ENCODE measurements at regions not wholly inside any gene's neighbourhood (a gene's known extent, or its start where the extent isn't known, plus 50 kb on each side); places are given as distances from the start of the nearest gene placed in this dataset.

DNA sequence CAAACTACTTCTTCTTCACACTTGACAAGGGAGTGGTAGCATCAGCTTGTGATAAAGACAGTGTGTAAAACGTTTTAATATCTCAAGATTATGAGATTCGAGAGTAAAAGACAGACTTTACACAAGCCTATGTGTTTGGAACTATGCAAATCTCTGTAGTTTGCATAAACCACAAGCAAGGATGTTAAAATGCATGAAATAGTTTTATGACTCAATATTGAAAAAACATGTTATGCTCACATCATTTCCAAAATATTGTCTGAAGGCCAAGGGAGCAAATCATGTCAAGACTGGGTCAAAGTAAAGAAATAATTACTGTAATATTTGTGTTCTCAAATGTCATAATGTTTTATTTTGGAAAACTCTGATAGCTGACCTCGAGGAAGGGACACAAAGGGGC is 316.8 kb upstream of the KLF12 start:
- H3K9me2 ChIP-seq (replicated peaks; ENCODE audit: insufficient read depth, low read length), result no peaks in the 10 kb centered on the region
- no peaks in the 10 kb centered on the region for H3F3A ChIP-seq (ENCODE audit: insufficient read depth)
- H3K79me2 ChIP-seq (ENCODE audit: insufficient read depth, low read length), result no peaks in the 10 kb centered on the region
- H3K27me3 ChIP-seq (ENCODE audit: low read length), result no peaks in the 10 kb centered on the region
- TF ChIP-seq, protein P1, sequence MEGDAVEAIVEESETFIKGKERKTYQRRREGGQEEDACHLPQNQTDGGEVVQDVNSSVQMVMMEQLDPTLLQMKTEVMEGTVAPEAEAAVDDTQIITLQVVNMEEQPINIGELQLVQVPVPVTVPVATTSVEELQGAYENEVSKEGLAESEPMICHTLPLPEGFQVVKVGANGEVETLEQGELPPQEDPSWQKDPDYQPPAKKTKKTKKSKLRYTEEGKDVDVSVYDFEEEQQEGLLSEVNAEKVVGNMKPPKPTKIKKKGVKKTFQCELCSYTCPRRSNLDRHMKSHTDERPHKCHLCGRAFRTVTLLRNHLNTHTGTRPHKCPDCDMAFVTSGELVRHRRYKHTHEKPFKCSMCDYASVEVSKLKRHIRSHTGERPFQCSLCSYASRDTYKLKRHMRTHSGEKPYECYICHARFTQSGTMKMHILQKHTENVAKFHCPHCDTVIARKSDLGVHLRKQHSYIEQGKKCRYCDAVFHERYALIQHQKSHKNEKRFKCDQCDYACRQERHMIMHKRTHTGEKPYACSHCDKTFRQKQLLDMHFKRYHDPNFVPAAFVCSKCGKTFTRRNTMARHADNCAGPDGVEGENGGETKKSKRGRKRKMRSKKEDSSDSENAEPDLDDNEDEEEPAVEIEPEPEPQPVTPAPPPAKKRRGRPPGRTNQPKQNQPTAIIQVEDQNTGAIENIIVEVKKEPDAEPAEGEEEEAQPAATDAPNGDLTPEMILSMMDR (IDR thresholded peaks at IDR 0.05; ENCODE audit: insufficient read depth, low read length, poor library complexity, severe bottlenecking), result no peak
- no peak for TF ChIP-seq EZH2phosphoT487 (conservative IDR thresholded peaks at IDR 0.05; ENCODE audit: low read length)
- no peaks in the 10 kb centered on the region for H3K36me3 ChIP-seq (ENCODE audit: low read length)
- no peak overlapping the region for H3K9ac ChIP-seq (ENCODE audit: low read length)
- H3K27ac ChIP-seq (ENCODE audit: low read depth, low read length), result no peak overlapping the region
- no peaks in the 10 kb centered on the region for H4K20me1 ChIP-seq (ENCODE audit: low read depth, low read length)
- H3K4me3 ChIP-seq (ENCODE audit: insufficient read depth, low read length, poor library complexity, severe bottlenecking), result no peak overlapping the region
- no peaks in the 10 kb centered on the region for H3K9me3 ChIP-seq (ENCODE audit: insufficient read depth, low read length)
- no peak overlapping the region for H3K4me2 ChIP-seq (ENCODE audit: low read depth, low read length, poor library complexity, severe bottlenecking)
- no peak overlapping the region for H2AFZ ChIP-seq (ENCODE audit: low read depth, low read length, severe bottlenecking)

GRCh38 chr13:74450525-74450845 is 316.3 kb upstream of the KLF12 start:
- Histone ChIP-seq H3K9me2 (replicated peaks; ENCODE audit: insufficient read depth, low read length) (no peaks in the 10 kb centered on the region), H3K79me2 (ENCODE audit: insufficient read depth, low read length) (no peaks in the 10 kb centered on the region)
- TF ChIP-seq EZH2phosphoT487 (conservative IDR thresholded peaks at IDR 0.05; ENCODE audit: low read length), result no peak
- TF ChIP-seq, protein P1 (IDR thresholded peaks at IDR 0.05; ENCODE audit: insufficient read depth, low read length, poor library complexity, severe bottlenecking), result no peak

GRCh38 chr13:74449811-74450524 is 315.8 kb upstream of the KLF12 start:
- no peaks in the 10 kb centered on the region for H3K27me3 ChIP-seq (ENCODE audit: low read length)
- H3K36me3 ChIP-seq (ENCODE audit: low read length), result no peaks in the 10 kb centered on the region
- H3K4me3 ChIP-seq (ENCODE audit: insufficient read depth, low read length, poor library complexity, severe bottlenecking), result no peak overlapping the region
- no peak for TF ChIP-seq EZH2phosphoT487 (conservative IDR thresholded peaks at IDR 0.05; ENCODE audit: low read length)
- TF ChIP-seq, protein P1 (IDR thresholded peaks at IDR 0.05; ENCODE audit: insufficient read depth, low read length, poor library complexity, severe bottlenecking), result no peak
- no peaks in the 10 kb centered on the region for H3F3A ChIP-seq (ENCODE audit: insufficient read depth)
- no peak overlapping the region for H2AFZ ChIP-seq (ENCODE audit: low read depth, low read length, severe bottlenecking)
- H3K79me2 ChIP-seq (ENCODE audit: insufficient read depth, low read length), result no peaks in the 10 kb centered on the region
- no peak overlapping the region for H3K4me2 ChIP-seq (ENCODE audit: low read depth, low read length, poor library complexity, severe bottlenecking)
- H3K9me3 ChIP-seq (ENCODE audit: insufficient read depth, low read length), result no peaks in the 10 kb centered on the region
- no peaks in the 10 kb centered on the region for H4K20me1 ChIP-seq (ENCODE audit: low read depth, low read length)
- no peak overlapping the region for H3K9ac ChIP-seq (ENCODE audit: low read length)
- no peak overlapping the region for H3K27ac ChIP-seq (ENCODE audit: low read depth, low read length)
- H3K9me2 ChIP-seq (replicated peaks; ENCODE audit: insufficient read depth, low read length), result no peaks in the 10 kb centered on the region

More at GRCh38 chr13:74450525-74450845, 316.3 kb upstream of the KLF12 start:
- no peaks in the 10 kb centered on the region for H4K20me1 ChIP-seq (ENCODE audit: low read depth, low read length)
- H3F3A ChIP-seq (ENCODE audit: insufficient read depth), result no peaks in the 10 kb centered on the region
- H3K9ac ChIP-seq (ENCODE audit: low read length), result no peak overlapping the region
- no peaks in the 10 kb centered on the region for H3K9me3 ChIP-seq (ENCODE audit: insufficient read depth, low read length)
- H3K27ac ChIP-seq (ENCODE audit: low read depth, low read length), result no peak overlapping the region
- no peak overlapping the region for H3K4me3 ChIP-seq (ENCODE audit: insufficient read depth, low read length, poor library complexity, severe bottlenecking)
- H3K4me2 ChIP-seq (ENCODE audit: low read depth, low read length, poor library complexity, severe bottlenecking), result no peak overlapping the region
- no peaks in the 10 kb centered on the region for H3K36me3 ChIP-seq (ENCODE audit: low read length)
- no peaks in the 10 kb centered on the region for H3K27me3 ChIP-seq (ENCODE audit: low read length)
- H2AFZ ChIP-seq (ENCODE audit: low read depth, low read length, severe bottlenecking), result no peak overlapping the region

All from SU-DHL-6 (cell line).